ENCODE measurements at regions not wholly inside any gene's neighbourhood (a gene's known extent, or its start where the extent isn't known, plus 50 kb on each side); places are given as distances from the start of the nearest gene placed in this dataset.

- H3K4me1 ChIP-seq (ENCODE audit: insufficient read depth, low read length, poor library complexity, severe bottlenecking), result peaks cover 41% of the 10 kb centered on the region
Observed at GRCh38 chr1:65045022-65045817, 78.9 kb upstream of the JAK1 start.

DNA sequence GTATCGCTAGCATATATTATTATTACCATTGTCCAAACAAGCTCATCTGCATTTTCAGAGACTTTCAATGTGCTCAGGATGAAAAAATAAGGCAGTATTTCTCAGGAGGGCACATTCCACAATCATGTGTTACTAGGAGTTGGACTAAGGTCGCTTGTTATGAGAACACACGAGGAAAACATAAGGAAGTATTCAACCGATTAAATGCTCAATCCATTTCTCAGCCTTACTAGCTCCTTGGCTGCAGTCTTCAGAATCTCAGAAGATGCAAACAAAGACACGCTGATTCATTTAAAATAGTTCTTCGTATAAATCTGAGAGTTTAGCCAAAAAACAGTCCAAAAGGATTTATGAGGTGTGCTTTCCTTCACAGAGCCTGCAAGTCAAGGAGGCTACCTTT lies 82.0 kb upstream of the JAK1 start:
- no peak for DNase-seq (ENCODE audit: low spot score)
- Histone ChIP-seq H3K4me1 (ENCODE audit: insufficient read depth, low read length, poor library complexity, severe bottlenecking) (peaks cover 27% of the 10 kb centered on the region), H2AFZ (ENCODE audit: low read length) (no peak overlapping the region), H3K9me2 (ENCODE audit: insufficient read depth, low read length) (no peaks in the 10 kb centered on the region), H3K27ac (ENCODE audit: low read depth, low read length, poor library complexity, severe bottlenecking) (no peak overlapping the region), H3K4me2 (ENCODE audit: low read length) (no peak overlapping the region), H3K36me3 (ENCODE audit: insufficient read depth, low read length) (no peaks in the 10 kb centered on the region), H4K20me1 (ENCODE audit: insufficient read depth, low read length) (no peaks in the 10 kb centered on the region), H3K4me3 (ENCODE audit: low read depth, low read length, poor library complexity, severe bottlenecking) (no peak overlapping the region), H3K79me2 (ENCODE audit: insufficient read depth, low read depth, low read length) (no peaks in the 10 kb centered on the region), H3K9me3 (ENCODE audit: low read length) (no peaks in the 10 kb centered on the region)
- ChIA-PET POLR2A (interaction anchor here (0.5 kb wide), 1 partner anchor 677 kb away, joined by 5 read pairs; no protein-coding TSS in a partner anchor), CTCF (ENCODE audit: unreplicated experiment) (interaction anchor here (1.0 kb wide), 1 partner anchor 27 kb away, joined by 3 read pairs; no protein-coding TSS in a partner anchor)
- no TSS peak for BruUV-seq (replicated peaks)
- TF ChIP-seq CTCF (conservative IDR thresholded peaks at IDR 0.05; ENCODE audit: low read length), result no peak
- no peak for TF ChIP-seq EZH2phosphoT487 (IDR thresholded peaks at IDR 0.05; ENCODE audit: borderline replicate concordance, low read depth, low read length)
- intact Hi-C loops (cut with micrococcal nuclease; ENCODE audit: unreplicated experiment), result no loop called here

More at GRCh38 chr1:65045022-65045817, 78.9 kb upstream of the JAK1 start:
- Histone ChIP-seq H3K27ac (ENCODE audit: low read depth, low read length, poor library complexity, severe bottlenecking) (peak overlapping the region; percentile 70), H3K9me3 (ENCODE audit: low read length) (no peaks in the 10 kb centered on the region), H3K9me2 (ENCODE audit: insufficient read depth, low read length) (no peaks in the 10 kb centered on the region), H3K4me3 (ENCODE audit: low read depth, low read length, poor library complexity, severe bottlenecking) (peak overlapping the region; percentile 29), H3K36me3 (ENCODE audit: insufficient read depth, low read length) (no peaks in the 10 kb centered on the region), H4K20me1 (ENCODE audit: insufficient read depth, low read length) (no peaks in the 10 kb centered on the region), H2AFZ (ENCODE audit: low read length) (peak overlapping the region; percentile 60; the same call in 1 of the 2 replicates), H3K4me2 (ENCODE audit: low read length) (peak overlapping the region; percentile 48), H3K79me2 (ENCODE audit: insufficient read depth, low read depth, low read length) (no peaks in the 10 kb centered on the region)
- intact Hi-C loops (cut with micrococcal nuclease; ENCODE audit: unreplicated experiment), result loop anchor here (2.0 kb wide), 2 partner anchors 22 to 88 kb away; no protein-coding TSS in a partner anchor
- BruUV-seq (replicated peaks), result no TSS peak
- TF ChIP-seq EZH2phosphoT487 (IDR thresholded peaks at IDR 0.05; ENCODE audit: borderline replicate concordance, low read depth, low read length) (no peak), CTCF (conservative IDR thresholded peaks at IDR 0.05; ENCODE audit: low read length) (no peak)
- CTCF ChIA-PET (ENCODE audit: unreplicated experiment), result interaction anchor here (0.7 to 1.5 kb wide), 6 partner anchors 10 to 87 kb away, joined by 3 to 4 read pairs (median 3); partner anchors contain the start of gene JAK1
- POLR2A ChIA-PET, result interaction anchor here (0.7 to 3.9 kb wide), 13 partner anchors 10 to 205 kb away, joined by 3 to 27 read pairs (median 3); partner anchors contain the start of gene JAK1
- DNase-seq (ENCODE audit: low spot score), result peak; percentile 53
